ENCODE measurements at regions not wholly inside any gene's neighbourhood (a gene's known extent, or its start where the extent isn't known, plus 50 kb on each side); places are given as distances from the start of the nearest gene placed in this dataset.

GRCh38 chr9:26694381-26695297, 198.0 kb downstream of the CAAP1 start:
- no peak for DNase-seq (ENCODE audit: extremely low read depth, low read depth)
- TF ChIP-seq CTCF (IDR thresholded peaks at IDR 0.05; ENCODE audit: low read depth, low read length, missing control alignments): no peak
- no peak overlapping the region for H3K4me3 ChIP-seq (replicated peaks; ENCODE audit: low read depth, low read length)

GRCh38 chr9:26689041-26689440, 203.6 kb downstream of the CAAP1 start:
- no peak for DNase-seq (ENCODE audit: extremely low read depth, low read depth)
- TF ChIP-seq CTCF (IDR thresholded peaks at IDR 0.05; ENCODE audit: low read depth, low read length, missing control alignments): no peak
- H3K4me3 ChIP-seq (replicated peaks; ENCODE audit: low read depth, low read length): no peak overlapping the region

- H3K4me3 ChIP-seq (replicated peaks; ENCODE audit: low read depth, low read length): no peak overlapping the region
- no peak for DNase-seq (ENCODE audit: extremely low read depth, low read depth)
- no peak for TF ChIP-seq CTCF (IDR thresholded peaks at IDR 0.05; ENCODE audit: low read depth, low read length, missing control alignments)
These were observed 205.2 kb downstream of the CAAP1 start for GRCh38 chr9:26687421-26687820.

GRCh38 chr9:26685818-26686217, 206.8 kb downstream of the CAAP1 start:
- DNase-seq (ENCODE audit: extremely low read depth, low read depth): no peak
- H3K4me3 ChIP-seq (replicated peaks; ENCODE audit: low read depth, low read length): no peak overlapping the region
- no peak for TF ChIP-seq CTCF (IDR thresholded peaks at IDR 0.05; ENCODE audit: low read depth, low read length, missing control alignments)

- H3K4me3 ChIP-seq (replicated peaks; ENCODE audit: low read depth, low read length): no peak overlapping the region
- TF ChIP-seq CTCF (IDR thresholded peaks at IDR 0.05; ENCODE audit: low read depth, low read length, missing control alignments): no peak
- no peak for DNase-seq (ENCODE audit: extremely low read depth, low read depth)
These were observed 208.6 kb downstream of the CAAP1 start for GRCh38 chr9:26684029-26684428.

GRCh38 chr9:26682796-26683496, 209.7 kb downstream of the CAAP1 start:
- TF ChIP-seq CTCF (IDR thresholded peaks at IDR 0.05; ENCODE audit: low read depth, low read length, missing control alignments): no peak
- H3K4me3 ChIP-seq (replicated peaks; ENCODE audit: low read depth, low read length): no peak overlapping the region
- DNase-seq (ENCODE audit: extremely low read depth, low read depth): no peak

Measured in HFF-Myc (cell line).